HCEC 1CT (cell line): ENCODE measurements at regions not wholly inside any gene's neighbourhood (a gene's known extent, or its start where the extent isn't known, plus 50 kb on each side); places are given as distances from the start of the nearest gene placed in this dataset.
"Not testable (repeated sequence)": the region's sequence is repeated elsewhere in the genome, so short reads cannot be mapped to it uniquely, and the experiment has no call there.

Experiments
- DNase-seq: peaks from one replicate; pipeline ENCODE4 v3.0.0-alpha.2; 2017

DNA sequence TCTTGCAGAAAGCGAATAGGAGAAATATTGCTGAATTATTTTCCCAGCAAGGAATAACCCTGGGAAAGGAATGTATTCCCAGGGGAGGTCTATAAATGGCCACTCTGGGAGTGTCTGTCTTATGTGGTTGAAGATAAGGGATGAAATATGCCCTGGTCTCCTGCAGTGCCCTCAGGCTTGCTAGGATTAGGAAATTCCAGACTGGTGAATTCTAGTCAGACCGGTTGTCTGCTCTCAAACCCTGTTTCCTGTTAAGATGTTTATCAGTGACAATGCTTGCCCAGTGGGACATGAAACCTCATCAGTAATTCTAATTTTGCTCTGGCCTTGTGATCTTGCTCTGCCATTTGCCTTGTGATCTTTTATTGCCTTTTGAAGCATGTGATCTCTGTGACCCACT, 148.2 kb upstream of the CHODL start:
- DNase-seq, result not testable (repeated sequence)

DNA sequence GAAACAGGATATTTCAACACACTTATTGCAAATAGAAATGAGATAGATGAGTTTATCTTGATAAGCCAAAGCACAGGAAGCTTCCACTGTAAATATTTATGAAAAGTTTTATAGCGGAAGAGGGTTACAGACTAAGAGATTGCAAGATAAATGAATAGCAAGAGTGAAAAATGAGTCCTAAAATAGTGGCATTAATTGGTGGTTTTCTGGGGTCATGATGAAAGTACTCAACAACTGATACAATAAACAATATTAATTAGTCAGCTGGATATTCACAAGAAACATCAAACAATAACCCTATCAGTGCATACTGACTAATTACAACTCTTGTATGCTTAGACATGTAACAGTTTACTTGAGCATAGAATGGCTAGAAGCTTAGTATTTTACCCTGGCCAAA, 154.8 kb upstream of the CHODL start:
- no peak for DNase-seq

DNA sequence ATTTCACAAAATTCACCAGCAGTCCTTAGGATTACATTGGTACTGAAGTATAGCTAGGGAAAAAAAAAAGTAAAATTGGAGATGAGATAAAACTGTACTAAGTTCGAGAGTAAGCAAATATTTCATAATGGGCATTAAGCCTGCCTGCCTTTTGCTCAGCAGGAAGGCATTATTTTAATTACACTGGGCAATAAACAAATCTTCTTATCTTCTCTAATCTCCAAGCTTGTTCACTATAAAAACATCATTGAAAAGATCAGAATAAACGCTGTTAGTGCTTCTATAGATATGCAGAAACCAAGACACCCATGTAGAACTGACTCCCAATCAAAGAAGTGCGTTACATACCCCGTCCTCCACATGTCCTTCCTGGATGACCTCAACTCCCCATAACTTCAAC, 174.2 kb upstream of the CHODL start:
- DNase-seq, result no peak

- no peak for DNase-seq
Observed at GRCh38 chr21:18069875-18070274, 174.8 kb upstream of the CHODL start.

DNA sequence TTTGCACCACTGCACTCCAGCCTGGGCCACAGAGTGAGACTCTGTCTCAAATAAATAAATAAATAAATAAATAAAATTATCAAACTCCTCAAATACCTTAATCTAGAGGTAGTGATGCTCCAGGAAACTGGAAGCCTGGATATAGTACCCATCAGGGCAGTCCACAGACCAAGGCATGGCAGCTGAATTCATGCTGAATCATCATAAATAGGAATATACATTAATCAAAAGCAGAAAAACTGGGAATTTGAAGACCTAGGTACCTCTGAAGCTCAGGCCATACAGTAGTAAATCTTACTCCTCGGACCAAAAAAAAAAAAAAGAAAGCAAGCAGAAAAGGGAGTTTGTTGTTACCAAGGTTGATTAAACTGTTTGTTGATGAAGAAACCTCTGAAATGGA, 184.2 kb upstream of the CHODL start:
- no peak for DNase-seq

DNA sequence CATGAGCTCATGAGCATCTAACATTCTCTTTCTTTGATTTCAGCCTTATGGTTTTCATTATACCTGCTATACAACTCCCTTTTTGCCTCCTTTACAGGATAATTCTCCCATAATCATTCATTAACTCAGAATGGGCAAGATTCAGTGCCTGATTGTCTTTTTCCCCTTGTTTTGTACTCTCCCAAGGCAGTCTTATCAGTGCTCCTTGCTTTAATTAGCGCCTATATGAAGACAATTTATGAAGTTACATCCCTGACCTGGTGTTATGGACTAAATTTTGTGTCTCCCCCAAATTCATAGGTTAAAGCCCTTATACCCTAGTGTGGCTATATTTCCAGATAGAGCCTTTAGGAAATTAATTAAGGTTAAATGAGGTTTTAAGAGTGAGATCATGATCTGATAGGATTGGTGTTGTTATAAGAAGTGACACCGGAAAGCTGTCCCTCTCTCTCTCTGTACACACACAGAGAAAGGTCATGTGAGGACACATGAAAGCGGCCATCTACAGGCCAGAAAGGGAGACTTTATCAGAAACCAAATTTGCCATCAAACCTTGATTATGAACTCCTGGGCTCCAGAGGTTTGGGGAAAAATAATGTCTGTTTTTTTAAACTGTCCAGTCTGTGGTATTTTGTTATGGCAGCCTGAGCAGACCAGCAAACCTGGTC, 185.8 kb upstream of the CHODL start:
- DNase-seq, result no peak

DNA sequence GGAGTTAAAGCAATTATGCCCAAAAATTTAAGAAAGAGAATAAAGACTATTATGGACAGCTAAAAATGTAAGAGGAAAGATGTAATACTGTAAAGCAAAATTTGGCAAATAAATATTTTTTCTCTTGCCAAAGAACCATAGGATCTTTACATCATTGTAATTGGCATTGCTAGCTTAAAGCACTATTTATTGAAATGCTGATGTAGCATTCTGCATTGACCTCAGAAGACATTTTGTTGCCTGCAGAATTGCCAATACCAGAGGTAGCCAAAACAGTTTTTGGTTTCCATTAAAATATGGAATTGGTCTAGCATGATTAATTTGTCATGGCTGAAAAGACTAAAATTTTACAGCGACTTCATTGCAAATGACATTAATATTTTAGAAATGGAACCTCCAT, 191.5 kb upstream of the CHODL start:
- no peak for DNase-seq

- no peak for DNase-seq
Observed at GRCh38 chr21:18049461-18049860, 195.2 kb upstream of the CHODL start.

DNA sequence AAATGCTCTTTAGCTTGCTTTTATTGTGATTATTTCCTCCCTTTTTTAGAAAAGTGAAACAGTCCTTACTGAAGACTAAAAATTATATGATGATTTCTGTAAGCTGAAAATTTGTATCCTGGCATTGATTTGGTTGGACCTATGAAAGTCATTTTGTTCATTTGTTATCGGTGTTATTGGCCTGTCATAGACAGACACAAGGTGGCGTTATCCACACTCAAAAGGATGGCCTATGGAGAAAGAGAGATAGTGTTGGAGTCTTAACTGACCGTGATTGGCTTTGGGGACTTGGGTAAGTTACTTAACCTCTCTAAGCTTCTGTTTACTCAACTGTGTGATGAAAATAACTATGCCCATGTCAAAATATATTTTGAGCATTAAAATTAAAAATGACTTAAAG, 203.6 kb upstream of the CHODL start:
- DNase-seq, result no peak

GRCh38 chr21:18030248-18030647, 211.1 kb upstream of the C21orf91 start:
- no peak for DNase-seq

DNA sequence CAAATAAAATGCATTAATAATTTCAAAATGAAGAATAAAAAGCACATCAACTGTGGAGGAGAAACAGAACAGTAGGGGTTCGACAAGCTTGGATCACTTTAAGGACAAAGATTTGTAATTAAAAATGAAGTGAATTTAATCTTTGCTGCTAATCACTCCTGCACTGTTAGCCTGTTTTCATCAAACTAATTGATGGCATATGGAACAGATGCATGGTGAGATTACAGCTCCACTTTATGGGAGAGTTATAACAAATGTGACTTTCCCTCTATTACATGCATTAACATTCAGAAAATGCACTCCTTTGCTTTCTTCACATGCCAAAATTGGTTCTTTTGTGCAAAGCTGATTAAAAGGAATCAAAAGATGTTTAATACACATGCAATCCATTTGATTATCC, 207.2 kb upstream of the C21orf91 start:
- DNase-seq, result no peak

DNA sequence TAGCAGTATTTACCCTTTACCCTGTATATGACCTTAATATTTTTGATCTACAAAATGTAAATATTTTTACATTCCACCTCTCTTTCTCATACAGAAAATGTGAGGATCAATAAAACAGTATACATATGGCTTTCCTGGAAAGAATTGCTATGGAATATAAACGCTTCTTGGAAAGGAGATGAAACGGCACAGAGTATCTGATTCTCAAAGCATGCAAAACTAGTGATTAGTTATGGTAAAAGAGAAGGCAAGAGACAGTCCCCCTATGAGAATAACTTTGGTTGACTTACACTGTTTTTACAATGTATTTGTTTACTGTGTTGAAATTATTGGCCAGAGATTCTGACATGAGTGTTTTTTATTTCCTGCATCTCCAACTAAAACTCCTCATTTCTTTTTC, 204.6 kb upstream of the C21orf91 start:
- no peak for DNase-seq

GRCh38 chr21:18023157-18023556, 204.0 kb upstream of the C21orf91 start:
- no peak for DNase-seq

DNA sequence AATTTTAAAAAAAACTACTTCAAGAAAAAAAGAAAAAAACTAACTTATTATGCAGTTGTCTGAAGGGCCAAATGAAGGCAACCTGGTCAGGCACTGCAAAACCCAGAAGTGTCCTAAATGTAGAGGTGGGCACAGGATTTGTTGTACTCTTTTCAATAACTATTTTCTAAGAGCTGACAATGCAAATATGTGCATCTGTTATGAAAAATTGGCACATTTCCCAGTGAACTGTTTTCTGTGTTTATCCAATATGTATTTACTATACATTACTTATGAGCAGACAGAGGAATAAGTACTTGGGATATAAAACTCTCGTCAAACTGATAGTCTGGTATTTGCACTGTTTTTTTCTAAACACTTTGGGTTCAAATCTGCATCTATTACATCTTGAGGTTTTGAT, 188.0 kb upstream of the C21orf91 start:
- DNase-seq, result no peak

GRCh38 chr21:18006691-18007090, 187.5 kb upstream of the C21orf91 start:
- no peak for DNase-seq

DNA sequence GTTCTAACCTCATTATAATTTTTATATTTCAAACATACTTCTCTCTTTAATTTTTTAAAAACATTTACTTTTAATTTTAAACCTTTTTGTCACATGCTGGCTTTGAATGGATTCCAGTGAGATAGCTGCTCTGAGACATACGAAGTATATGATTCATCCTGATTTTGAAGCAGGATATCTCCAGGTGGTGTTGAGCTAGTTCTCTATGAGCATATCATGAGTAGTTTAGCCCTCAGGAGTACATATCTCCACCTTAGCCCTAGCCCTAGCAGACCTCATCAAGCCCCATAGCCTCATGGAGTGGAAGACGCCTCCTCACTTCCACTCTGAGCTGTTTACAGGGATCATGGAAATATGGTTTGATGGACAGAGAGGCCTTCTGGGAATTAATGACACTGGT, 183.2 kb upstream of the C21orf91 start:
- DNase-seq, result no peak

DNA sequence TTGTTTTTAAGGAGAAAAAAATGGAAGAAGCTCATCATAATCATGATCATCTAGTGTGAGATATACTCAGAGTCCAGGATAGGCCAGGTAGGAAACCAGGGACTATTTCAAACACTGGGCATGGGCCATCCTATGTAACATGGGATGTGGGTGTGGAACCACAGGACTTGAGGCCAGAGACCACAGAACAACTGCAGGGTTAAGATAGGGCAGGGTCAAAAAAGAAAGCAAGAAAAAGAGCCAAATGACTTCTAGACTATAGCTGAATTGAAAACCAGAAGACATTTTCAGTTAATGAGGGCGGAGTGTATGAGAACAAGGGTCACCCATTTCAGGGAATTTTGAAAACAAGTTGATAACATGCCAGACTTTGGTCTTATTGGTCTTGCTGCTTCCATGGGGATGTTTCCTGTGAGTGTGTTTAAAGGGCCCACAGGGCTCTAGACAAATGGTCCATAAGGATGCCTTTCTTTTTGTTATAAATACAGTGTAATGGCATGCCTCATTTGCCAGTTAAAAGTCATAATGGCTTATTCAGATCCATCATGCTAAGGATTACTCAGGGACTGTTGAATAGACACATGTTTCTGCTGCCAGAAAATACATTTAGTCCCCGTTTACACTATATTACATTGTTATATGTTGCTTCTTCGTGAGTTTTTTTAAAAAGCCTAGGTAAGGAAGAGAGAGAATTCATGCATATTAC, 182.0 kb upstream of the C21orf91 start:
- no peak for DNase-seq

DNA sequence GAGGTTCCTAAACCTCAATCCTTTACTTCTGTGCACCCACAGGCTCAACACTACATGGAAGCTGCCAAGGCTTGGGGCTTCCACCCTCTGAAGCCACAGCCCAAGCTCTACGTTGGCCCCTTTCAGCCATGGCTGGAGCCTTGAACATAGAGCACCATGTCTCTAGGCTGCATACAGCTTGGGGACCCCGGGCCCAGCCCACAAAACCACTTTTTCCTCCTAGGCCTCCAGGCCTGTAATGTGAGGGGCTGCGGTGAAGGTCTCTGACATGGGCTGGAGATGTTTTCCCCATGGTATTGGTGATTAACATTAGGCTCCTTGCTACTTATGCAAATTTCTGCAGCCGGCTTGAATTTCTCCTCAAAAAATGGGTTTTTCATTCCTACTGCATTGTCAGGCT, 179.4 kb upstream of the C21orf91 start:
- not testable (repeated sequence) for DNase-seq

DNA sequence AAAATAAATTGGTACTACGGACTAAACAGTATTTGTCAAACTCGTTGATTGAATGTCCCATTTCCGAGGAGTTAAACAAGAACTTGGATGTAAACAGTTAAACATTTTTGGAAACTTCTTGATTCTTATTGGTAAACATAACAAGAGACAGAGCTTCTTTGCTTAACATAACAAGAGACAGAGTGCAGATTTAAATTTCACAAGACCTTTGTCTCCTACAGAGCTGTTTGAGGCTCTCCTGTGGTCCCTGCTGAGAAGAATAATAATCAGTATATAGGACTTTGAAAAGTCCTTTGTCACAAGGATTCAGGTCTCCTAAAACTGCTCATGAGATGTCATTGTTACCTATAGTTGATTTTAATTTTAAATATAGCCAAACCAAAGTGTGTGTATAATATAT, 170.6 kb upstream of the C21orf91 start:
- no peak for DNase-seq

- no peak for DNase-seq
Observed at GRCh38 chr21:17988102-17988437, 168.9 kb upstream of the C21orf91 start.

GRCh38 chr21:17987382-17988101, 168.4 kb upstream of the C21orf91 start:
- DNase-seq, result no peak

GRCh38 chr21:17981060-17981740, 162.0 kb upstream of the C21orf91 start:
- no peak for DNase-seq

DNA sequence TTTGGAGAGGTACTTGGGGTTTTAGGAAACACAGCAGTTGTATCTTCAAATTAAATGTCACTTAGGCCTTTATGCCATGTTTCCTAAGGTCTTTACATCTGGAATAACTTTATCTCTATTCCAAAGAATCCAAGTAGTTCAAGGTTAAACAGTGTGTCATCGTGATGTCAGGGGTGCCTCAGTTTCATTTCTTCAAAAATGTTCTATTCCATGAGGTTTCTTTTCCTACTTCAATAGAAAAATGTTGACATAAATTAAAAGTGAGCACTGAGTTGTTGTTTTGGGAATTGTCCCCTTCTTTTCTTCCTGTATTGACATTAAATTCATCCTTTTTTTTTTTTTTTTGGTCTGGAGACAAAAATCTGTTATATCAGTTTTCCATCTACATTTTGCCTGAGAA, 160.6 kb upstream of the C21orf91 start:
- no peak for DNase-seq

GRCh38 chr21:17978895-17979294, 159.7 kb upstream of the C21orf91 start:
- DNase-seq, result no peak
